ENCODE measurements at regions not wholly inside any gene's neighbourhood (a gene's known extent, or its start where the extent isn't known, plus 50 kb on each side); places are given as distances from the start of the nearest gene placed in this dataset.

DNA sequence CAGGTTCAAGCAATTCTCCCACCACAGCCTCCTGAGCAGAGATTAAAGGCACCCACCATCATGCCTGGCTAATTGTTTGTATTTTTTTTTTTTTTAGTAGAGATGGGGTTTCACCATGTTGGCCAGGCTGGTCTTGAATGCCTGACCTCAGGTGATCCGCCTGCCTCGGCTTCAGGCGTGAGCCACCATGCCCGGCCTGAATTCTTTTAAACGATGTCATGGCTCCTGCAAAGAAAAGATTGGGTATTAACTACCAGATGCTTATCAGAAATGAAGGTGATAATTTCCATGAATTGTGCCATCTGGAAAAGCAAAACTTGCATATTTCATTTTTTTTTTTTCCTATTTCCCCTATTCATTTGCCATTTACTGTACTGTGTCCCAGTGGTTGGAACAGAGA, 195.7 kb upstream of the IGFBP7 start:
- TF ChIP-seq, protein P1, sequence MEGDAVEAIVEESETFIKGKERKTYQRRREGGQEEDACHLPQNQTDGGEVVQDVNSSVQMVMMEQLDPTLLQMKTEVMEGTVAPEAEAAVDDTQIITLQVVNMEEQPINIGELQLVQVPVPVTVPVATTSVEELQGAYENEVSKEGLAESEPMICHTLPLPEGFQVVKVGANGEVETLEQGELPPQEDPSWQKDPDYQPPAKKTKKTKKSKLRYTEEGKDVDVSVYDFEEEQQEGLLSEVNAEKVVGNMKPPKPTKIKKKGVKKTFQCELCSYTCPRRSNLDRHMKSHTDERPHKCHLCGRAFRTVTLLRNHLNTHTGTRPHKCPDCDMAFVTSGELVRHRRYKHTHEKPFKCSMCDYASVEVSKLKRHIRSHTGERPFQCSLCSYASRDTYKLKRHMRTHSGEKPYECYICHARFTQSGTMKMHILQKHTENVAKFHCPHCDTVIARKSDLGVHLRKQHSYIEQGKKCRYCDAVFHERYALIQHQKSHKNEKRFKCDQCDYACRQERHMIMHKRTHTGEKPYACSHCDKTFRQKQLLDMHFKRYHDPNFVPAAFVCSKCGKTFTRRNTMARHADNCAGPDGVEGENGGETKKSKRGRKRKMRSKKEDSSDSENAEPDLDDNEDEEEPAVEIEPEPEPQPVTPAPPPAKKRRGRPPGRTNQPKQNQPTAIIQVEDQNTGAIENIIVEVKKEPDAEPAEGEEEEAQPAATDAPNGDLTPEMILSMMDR (IDR thresholded peaks at IDR 0.05): no peak
- TF ChIP-seq POLR2AphosphoS5 (IDR thresholded peaks at IDR 0.05): no peak
- no peak for TF ChIP-seq EP300 (IDR thresholded peaks at IDR 0.05)
- no peak for TF ChIP-seq POLR2A (IDR thresholded peaks at IDR 0.05)

All from suprapubic skin (tissue), 4 donors.